Hematopoietic multipotent progenitor cell treated with erythropoietin and hydrocortisone succinate and interleukin-3 and kit ligand, for 8 days (in vitro differentiated cells): ENCODE measurements at regions not wholly inside any gene's neighbourhood (a gene's known extent, or its start where the extent isn't known, plus 50 kb on each side); places are given as distances from the start of the nearest gene placed in this dataset.
"Not testable (repeated sequence)": the region's sequence is repeated elsewhere in the genome, so short reads cannot be mapped to it uniquely, and the experiment has no call there.

Source experiments
- DNase-seq: peaks from one replicate; pipeline ENCODE4 v3.0.0-alpha.2; 2015

DNA sequence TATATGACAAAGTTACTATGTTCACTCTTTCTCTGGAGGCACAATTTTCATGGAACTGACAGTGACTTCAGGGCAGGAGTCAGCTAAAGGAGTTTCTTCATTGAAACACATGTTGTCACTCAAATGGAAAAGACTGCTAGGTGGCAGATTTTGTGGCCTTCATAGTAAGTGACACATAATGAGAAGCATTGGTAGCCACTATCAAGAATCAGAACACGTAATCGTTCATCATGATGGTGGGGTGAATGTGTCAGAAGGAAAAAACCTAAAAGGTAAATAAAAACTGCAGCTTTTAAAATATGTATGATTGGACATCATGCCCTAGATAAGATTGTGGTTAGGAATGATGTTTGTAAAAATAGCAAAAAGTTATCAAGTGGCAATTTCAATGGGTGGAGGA, 1491.0 kb downstream of the SI start:
- no peak for DNase-seq

DNA sequence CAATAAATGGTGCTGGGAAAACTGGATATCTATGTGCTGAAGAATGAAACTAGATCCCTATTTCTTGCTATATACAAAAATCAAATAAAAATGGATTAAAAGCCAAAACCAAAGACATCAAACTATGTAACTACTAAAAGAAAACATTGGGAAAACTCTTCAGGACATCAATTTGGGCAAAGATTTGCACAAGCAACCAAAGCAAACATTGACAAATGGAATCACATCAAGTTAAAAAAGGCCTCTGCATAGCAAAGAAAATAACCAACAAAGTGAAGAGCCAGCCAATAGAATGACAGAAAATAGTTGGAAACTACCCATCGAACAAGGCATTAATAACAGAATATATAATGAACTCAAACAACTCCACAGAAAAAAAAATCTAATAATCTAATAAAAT, 1495.3 kb downstream of the SI start:
- DNase-seq, result no peak

DNA sequence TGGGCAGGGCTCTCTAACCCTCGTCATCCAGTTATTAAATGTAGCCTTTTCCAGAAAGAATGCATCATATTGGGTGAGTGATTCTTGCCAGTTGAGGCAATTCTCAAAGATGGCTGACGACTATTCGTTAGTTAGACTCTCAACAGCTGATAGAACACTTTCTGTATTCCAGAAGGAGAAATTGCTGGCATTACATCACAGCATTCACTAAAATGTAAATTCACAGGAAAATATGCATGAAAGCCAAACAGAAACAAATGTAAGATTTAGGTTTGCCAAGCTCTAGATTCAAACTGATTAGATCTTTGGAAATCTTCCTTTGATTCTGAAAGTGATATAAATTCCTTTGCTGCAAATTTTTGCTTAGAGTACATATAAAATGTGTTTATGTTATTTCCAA, 1501.0 kb downstream of the SI start:
- DNase-seq, result no peak

DNA sequence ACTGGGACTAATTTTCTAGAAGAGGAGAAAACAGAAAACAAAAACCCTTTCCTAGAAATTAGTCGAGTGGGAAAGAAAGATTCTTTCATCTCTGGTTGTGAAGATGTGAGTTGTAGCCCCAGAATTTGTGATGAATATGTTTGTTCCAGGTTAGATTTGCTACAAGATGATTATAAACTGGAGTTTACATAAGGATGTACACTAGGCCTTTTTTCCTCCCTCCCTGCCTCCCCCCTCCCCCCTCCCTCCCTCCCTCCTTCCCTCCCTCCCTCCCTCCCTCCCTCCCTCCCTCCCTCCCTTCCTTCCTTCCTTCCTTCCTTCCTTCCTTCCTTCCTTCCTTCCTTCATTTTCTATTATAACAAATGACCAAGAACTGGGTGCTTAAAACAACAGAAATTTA, 1502.0 kb downstream of the SI start:
- no peak for DNase-seq

DNA sequence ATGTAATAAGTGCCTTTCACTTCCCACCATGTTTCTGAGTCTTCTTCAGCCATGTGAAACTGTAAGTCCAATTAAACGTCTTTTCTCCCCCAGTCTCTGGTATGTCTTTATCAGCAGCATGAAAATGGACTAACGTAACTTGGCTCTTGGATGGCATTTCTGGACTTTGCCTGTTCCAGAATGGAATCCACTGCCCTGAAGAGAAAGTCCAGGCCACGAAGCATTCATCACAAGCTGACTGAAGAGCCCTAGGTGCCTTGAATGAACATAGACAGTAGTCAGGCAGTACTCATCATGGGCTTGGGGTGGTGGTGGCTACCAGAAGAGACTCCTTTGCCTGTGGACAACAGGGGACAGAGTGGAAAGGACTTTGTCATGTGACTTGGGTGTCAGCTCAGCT, 1505.0 kb downstream of the SI start:
- no peak for DNase-seq

DNA sequence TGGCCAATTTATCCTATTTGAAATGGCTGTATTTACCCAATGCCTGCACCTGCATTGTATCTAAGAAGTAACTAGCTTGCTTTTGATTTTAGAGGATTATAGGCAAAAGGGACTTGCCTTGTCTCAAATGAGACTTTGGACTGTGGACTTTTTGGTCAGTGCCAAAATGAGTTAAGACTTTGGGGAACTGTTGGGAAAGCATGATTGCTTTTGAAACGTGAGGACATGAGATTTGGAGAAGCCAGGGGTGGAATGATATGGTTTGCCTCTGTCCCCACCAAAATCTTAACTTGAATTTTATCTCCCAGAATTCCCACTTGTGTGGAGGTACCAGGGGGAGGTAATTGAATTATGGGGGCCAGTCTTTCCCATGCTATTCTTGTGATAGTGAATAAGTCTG, 1505.4 kb downstream of the SI start:
- no peak for DNase-seq

DNA sequence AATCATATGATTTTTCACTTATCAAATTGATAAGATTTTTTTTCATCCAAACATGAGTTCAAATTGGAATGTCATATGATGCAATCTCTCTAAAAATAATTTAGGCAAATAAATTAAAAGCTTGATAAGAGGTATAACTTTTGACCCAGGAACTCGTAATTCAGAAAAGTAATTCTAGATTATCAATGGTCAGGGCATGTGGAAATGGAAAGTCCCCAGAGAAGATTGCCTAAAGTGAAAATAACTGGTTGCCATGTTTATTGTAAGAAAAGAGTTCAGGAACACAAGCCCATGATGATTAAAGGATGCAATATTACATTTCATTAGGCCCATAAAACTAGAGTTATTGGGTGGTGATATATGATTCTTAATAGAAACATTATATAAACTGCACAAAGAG, 1514.8 kb downstream of the SI start:
- DNase-seq, result no peak

DNA sequence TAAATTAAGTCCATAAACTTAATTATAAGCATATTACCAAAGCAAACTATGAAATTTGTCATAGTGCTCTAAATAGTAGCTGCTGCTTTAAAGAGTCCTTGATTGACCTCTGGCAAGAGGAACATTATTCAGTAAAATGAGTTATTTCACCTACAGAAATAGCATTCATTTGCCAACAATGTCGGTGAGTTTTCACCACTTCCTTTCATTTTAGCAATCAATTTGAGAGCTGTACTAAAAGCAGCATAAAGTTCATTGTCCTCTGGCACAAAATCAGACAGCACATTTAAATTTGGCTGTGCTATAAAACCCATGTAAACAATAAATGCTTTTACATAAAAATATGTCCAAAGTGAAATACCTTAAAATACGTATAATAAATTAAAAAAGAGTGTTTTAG, 1515.7 kb downstream of the SI start:
- DNase-seq, result no peak

DNA sequence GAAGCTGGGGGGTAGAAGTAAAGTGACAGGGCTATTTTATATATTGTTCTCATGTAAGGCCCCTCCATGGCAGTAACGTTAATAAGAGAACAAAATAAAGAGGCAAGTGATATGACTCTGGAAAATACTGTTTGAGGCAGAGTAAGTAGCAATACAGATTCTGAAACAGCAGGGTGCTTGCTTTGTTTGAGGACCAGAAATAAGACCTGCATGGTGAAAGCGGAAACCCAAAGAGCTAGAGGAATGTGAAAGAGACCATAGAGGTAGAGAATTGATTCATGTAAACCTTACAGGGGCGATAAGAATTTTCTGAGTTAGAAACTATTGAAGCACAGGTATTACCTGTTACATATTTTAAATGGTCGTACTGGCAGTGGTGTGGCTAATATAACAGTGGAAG, 1517.1 kb downstream of the SI start:
- no peak for DNase-seq

DNA sequence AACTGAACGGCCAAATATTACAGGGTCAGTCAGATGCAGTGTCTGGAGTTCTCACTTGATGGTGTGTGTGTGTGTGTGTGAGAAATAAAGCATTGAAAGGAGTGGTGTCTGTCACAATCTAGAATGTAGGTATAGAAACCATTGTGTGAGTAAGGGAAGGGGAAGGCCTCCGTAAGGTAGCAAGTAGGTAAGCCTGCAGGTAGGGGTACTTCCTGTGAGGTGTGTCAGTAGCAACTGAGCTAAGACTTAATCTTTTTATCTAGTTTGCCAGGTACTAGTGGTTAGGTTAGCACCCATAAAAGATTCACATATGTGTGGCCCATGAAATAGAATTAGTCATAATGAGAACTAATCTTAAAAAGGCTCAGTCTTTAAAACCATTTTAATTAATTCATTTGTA, 1517.8 kb downstream of the SI start:
- DNase-seq, result no peak

DNA sequence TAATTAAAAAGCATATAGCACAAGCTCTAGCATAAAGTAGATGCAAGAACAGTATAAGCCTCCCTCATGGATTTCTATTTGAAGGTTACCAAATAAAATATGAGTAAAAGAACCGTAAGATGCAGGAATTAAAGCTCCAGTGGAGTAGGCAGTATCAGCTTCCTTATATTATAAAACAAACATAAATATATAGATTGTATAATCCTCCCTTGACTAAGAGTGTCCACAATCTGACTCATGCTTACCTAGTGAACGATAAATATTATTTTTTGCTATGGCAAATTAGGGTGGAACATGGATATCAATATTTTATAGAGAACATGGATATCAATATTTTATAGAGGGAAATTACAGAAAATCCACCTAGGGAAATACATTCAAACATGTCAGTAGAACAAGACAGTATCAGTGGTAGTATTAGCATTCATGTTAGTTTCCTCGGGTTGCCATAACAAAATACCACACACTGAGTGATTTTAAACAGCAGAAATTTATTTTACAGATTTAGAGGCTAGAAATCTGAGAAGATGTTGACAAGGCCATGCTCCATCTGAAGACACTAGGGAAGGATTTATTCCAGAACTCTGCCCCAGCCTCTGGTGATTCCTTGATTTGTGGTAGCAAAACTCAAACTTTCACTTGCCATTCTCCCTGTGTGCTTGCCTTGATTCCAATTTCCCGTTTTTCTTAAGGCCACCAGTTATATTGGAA, 1521.3 kb downstream of the SI start:
- DNase-seq, result no peak

DNA sequence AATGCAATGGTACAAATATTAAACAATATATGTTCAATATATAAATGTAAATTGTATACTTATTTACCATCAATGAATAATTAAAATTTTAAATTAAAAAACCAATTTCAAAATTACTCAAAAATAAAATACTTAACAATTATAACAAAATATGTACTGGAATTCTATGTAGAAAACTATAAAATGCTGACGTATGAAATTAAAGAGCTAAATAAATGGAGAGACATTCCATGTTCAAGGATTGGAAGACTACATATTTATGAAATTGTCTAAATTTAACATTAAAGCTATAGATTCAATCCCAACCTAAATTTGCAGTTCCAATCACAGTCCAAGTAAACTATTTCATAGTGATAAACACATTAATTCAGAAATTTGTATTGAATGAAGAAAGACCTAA, 1522.4 kb downstream of the SI start:
- no peak for DNase-seq

DNA sequence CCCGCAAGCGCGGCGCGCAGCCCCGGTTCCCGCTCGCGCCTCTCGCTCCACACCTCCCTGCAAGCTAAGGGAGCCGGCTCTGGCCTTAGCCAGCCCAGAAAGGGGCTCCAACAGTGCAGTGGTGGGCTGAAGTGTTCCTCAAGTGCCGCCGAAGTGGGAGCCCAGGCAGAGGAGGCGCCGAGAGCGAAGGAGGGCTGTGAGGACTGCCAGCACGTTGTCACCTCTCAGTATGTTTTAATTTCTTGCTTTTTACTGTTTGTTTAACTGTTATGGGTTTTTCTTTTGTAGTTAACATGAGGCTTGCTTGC, 1525.7 kb downstream of the SI start:
- DNase-seq, result no peak

DNA sequence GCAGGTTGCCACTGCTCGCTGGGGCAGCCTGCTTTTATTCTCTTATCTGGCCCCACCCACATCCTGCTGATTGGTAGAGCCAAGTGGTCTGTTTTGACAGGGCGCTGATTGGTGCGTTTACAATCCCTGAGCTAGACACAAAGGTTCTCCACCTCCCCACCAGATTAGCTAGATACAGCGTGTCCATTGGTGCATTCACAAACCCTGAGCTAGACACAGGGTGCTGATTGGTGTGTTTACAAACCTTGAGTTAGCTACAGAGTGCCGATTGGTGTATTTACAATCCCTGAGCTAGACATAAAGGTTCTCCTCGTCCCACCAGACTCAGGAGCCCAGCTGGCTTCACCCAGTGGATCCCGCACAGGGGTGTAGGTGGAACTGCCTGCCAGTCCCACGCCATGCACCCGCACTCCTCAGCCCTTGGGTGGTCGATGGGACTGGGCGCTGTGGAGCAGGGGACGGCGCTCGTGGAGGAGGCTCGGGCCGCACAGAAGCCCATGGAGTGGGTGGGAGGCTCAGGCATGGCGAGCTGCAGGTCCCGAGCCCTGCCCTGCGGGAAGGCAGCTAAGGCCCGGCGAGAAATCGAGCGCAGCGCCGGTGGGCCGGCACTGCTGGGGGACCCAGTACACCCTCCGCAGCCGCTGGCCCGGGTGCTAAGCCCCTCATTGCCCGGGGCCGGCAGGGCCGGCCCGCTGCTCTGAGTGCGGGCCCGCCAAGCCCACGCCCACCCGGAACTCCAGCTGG, 1526.2 kb downstream of the SI start:
- DNase-seq, result not testable (repeated sequence)

DNA sequence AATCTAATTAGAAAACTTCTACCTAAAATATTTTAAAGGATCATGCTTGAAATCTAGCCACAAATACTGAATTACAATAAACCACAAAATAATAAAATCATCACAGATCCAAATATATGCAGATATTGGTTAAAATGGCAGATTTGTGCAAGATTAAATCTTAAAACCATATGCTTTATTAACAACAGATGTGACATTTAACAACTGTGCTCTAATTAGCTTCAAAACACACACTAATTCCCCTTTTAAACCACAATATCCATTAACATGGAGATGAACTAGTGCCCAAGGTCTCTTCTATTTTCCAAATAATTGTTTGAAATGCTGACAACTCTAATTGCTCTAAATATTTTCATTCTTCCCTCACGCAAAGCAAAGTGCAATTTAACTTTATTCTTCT, 1530.3 kb downstream of the SI start:
- DNase-seq, result no peak

DNA sequence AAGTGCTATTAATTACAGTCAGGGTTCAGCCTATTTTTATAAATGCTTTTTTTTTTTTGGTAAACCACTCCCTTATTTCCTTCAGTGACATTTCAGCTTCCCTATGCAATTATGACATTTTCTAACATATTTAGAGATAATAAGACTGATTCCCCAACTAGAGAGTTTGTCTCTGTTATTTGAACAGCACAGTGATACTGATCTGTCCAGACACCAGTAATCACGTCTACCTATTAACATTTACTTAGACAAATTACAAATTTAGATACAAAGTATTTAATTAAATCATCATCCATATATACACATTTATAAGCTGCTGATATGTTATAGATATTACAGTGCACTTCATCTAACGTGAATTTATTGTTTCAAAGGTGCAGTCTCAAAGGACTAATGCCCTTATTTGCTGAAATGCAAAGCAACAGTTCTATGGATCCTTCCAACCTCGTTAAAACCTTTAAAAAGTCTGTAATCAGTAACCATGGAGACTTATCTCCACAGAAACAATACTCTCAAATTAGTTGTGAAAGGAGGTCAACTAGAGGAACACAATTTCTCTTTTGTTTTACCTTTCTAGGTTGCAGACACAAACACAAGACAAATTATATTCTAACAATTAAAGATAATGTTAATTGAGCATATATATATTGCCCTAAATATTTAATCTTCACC, 1531.1 kb downstream of the SI start:
- no peak for DNase-seq

DNA sequence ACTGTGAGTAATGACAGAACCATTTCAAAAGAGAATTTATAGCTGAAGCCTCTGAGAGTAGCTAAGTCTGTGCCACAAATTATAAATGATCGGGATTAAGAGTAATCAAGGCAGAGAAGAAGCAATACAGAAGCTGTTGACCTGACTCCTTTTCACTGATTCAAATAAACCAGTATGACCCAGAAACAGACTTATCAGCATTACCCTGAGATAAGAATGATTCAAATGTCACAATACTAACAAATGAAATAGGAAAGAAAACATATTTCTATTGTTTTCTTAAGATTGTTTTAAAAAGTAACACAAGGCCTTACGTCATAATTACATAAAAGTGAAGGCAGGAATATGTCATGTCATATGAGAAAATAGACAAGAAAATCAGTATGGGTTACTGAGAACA, 1534.6 kb downstream of the SI start:
- no peak for DNase-seq

DNA sequence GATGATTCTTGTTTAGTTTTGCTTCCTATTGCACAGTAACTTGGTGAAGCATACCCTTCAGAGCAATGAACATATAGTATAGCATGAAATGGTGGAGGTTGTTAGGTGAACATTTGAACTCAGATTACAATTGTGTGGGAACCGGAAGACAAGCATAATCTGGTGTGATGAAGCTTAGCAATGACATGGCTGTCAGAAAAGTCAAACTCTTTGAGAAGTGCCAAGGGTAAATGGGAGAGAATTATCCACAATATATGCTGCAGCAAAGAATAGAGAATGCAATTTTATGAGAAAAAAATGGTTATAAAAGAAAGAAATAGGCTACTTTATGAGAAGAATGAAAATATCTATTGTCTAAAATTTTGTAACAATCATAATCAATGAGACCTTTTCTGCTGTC, 1536.7 kb downstream of the SI start:
- no peak for DNase-seq

DNA sequence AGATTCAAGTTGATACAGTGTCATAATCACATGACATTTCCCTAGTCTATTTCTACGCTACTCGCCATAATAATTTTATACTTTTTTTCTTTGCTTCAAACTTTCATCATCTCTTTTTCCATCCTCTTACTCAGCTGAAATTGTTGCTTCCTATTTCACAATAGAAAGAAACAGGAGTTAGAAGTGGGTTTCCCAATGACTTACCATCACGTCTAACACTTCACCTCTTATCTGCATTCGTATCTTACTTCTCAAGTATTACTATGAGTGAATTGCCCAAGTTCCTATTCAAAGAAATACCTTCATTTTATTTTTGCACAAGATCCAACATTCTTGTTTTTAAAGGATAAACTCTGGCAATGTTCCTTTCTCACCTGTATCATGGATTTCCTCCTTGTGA, 1539.9 kb downstream of the SI start:
- no peak for DNase-seq

DNA sequence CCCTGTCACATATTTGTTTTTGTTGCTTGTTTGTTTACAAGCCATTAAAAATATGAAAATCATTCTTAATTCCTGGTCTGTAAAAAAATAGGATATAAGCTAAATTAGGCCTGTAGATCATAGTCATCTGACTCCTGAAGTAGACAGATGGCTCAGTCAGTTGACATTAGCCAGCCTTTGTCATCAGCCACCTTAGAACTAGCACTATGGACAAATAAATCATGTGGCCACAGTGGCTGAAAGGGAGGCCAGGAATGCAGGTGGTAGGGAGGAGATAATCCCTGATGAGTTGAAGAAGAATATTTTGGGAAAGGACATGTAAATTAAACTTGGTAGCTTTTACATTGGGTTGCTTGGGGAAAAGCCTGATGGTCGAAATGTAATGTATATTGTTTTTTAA, 1544.9 kb downstream of the SI start:
- DNase-seq, result no peak

DNA sequence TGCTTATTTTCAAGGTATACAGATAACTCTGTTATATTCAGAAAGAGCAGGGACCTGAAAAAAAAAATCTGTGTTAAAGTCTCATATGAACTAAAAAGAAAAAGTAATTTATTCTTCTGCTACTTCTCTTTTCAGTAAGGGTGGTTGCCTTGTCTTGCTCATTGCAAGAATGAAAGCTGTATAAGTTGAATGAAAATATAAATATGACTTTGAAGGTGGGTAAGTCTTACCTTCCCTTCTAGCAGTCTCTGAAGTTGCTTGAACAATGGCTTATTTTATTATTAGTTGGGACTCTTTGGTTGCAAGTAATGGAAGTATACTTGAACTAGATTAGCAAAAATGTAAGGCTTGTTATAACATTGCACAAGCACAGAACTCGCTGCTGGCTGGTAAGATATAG, 1554.9 kb downstream of the SI start:
- DNase-seq, result no peak

DNA sequence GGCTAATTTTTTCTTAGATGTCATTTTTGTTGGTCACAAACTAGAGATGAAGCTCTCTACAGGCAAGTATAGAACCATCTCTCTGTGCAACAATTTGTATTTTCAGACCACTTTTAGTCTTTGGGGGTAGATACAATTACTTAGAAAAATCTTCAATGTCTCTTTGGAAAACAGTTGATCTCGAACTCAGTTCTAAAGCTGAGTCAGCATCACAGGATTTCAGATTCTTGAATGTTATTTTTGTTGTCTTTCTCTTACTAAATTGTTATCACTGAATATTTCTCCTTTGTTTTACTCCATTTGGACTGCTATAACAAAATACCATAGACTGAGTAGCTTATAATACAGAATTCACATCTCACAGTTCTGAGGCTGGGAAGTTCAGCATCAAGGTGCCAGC, 1557.0 kb downstream of the SI start:
- DNase-seq, result no peak

DNA sequence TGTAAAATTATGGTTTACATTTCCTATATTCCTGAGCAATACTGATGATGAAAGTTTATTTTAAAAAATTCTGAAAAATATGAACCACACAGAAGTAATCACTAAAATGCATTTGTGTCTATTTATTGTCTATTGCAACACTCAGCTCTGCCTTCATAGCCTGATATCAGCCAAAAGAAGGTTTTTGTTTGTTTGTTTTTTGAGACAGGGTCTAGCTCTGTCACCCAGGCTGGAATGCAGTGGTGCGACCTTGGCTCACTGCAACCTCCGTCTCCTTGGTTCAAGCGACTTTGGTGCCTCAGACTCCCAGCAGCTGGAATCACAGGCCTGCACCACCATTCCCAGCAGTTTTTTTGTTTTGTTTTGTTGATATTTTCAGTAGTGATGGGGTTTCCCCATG, 1560.2 kb downstream of the SI start:
- DNase-seq, result no peak

DNA sequence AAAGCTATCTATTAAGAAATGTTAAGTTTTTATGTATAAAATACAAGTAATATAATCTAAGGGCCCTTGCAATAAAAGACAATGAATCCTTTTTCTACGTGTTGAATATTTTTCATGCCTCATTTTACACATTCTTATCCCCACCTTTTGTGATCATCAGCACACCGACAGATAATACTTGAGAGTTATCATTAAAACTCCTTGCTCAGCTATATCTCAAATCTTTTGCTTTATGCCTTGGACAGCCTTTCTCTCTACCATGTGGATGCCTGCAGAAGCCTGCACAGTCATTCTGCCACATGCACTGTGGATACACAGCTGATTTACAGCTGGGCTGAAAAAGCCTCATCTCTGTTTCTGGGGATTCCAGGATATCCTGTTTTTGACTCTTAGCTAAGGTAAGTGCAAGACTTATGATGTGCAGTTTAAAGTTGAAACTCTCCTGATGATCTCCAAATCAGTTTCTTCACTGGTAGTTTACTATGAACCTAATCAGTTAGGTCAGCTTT, 1565.1 kb downstream of the SI start:
- DNase-seq, result no peak
